ENCODE measurements at regions not wholly inside any gene's neighbourhood (a gene's known extent, or its start where the extent isn't known, plus 50 kb on each side); places are given as distances from the start of the nearest gene placed in this dataset.

GRCh38 chr3:144859161-144859560 lies 887.5 kb downstream of the DIPK2A start:
- dilution Hi-C loops (cut with MboI; ENCODE audit: extremely low pct_ligation_motif_present, low sequenced_read_pairs), result no loop called here
- FAIRE-seq (no peak), DNase-seq (ENCODE audit: low read depth, low spot score) (no peak)
- H3K27ac ChIP-seq (ENCODE audit: control insufficient read depth, insufficient read depth, low read length), result no peak overlapping the region
- no peaks in the 10 kb centered on the region for H3K27me3 ChIP-seq (ENCODE audit: control insufficient read depth, extremely low read depth, insufficient read depth, low read length)
- no peaks in the 10 kb centered on the region for H3K9me1 ChIP-seq (ENCODE audit: control insufficient read depth, extremely low read depth, insufficient read depth, low read length)
- no peaks in the 10 kb centered on the region for H3K9me3 ChIP-seq (ENCODE audit: control insufficient read depth, low read depth, low read length)
- TF ChIP-seq EZH2 (IDR thresholded peaks at IDR 0.05; ENCODE audit: low read length) (no peak), CTCF (optimal IDR thresholded peaks at IDR 0.05 in 1 of 3, IDR thresholded peaks at IDR 0.05 in 1 of 3, conservative IDR thresholded peaks at IDR 0.05 in 1 of 3; ENCODE audit: extremely low read depth in 1 of 3, insufficient read depth in 2 of 3, low read length in 3 of 3) (no peak)
- H3K4me2 ChIP-seq (ENCODE audit: control insufficient read depth, extremely low read depth, insufficient read depth, low read depth, low read length), result no peak overlapping the region
- no peaks in the 10 kb centered on the region for H3K4me1 ChIP-seq (ENCODE audit: control insufficient read depth, extremely low read depth, insufficient read depth, low read length)
- no peaks in the 10 kb centered on the region for H4K20me1 ChIP-seq (ENCODE audit: control insufficient read depth, extremely low read depth, insufficient read depth, low read length)
- H3K4me3 ChIP-seq (ENCODE audit: control insufficient read depth in 2 of 3, extremely low read depth in 1 of 3, insufficient read depth in 2 of 3, low read depth in 1 of 3, low read length in 3 of 3), result no peak overlapping the region
- no peak overlapping the region for H3K9ac ChIP-seq (ENCODE audit: control insufficient read depth, extremely low read depth, insufficient read depth, low read length)
- no peak overlapping the region for H2AFZ ChIP-seq (ENCODE audit: control insufficient read depth, low read length)
- H3K36me3 ChIP-seq (ENCODE audit: control insufficient read depth in 2 of 2, extremely low read depth in 1 of 2, insufficient read depth in 2 of 2, low read length in 2 of 2), result no peaks in the 10 kb centered on the region
- no peaks in the 10 kb centered on the region for H3K79me2 ChIP-seq (ENCODE audit: control insufficient read depth, insufficient read depth, low read length)

GRCh38 chr3:144864646-144865045 lies 893.0 kb downstream of the DIPK2A start:
- Histone ChIP-seq H3K9me3 (ENCODE audit: control insufficient read depth, low read depth, low read length) (no peaks in the 10 kb centered on the region), H3K4me1 (ENCODE audit: control insufficient read depth, extremely low read depth, insufficient read depth, low read length) (peaks cover 8% of the 10 kb centered on the region), H4K20me1 (ENCODE audit: control insufficient read depth, extremely low read depth, insufficient read depth, low read length) (no peaks in the 10 kb centered on the region), H3K27ac (ENCODE audit: control insufficient read depth, insufficient read depth, low read length) (no peak overlapping the region), H3K4me2 (ENCODE audit: control insufficient read depth, extremely low read depth, insufficient read depth, low read depth, low read length) (no peak overlapping the region), H3K36me3 (ENCODE audit: control insufficient read depth in 2 of 2, extremely low read depth in 1 of 2, insufficient read depth in 2 of 2, low read length in 2 of 2) (no peaks in the 10 kb centered on the region), H3K4me3 (ENCODE audit: control insufficient read depth in 2 of 3, extremely low read depth in 1 of 3, insufficient read depth in 2 of 3, low read depth in 1 of 3, low read length in 3 of 3) (no peak overlapping the region), H3K79me2 (ENCODE audit: control insufficient read depth, insufficient read depth, low read length) (no peaks in the 10 kb centered on the region), H3K9me1 (ENCODE audit: control insufficient read depth, extremely low read depth, insufficient read depth, low read length) (no peaks in the 10 kb centered on the region), H3K9ac (ENCODE audit: control insufficient read depth, extremely low read depth, insufficient read depth, low read length) (no peak overlapping the region), H3K27me3 (ENCODE audit: control insufficient read depth, extremely low read depth, insufficient read depth, low read length) (no peaks in the 10 kb centered on the region), H2AFZ (ENCODE audit: control insufficient read depth, low read length) (peak overlapping the region; percentile 26)
- dilution Hi-C loops (cut with MboI; ENCODE audit: extremely low pct_ligation_motif_present, low sequenced_read_pairs), result no loop called here
- FAIRE-seq (no peak), DNase-seq (ENCODE audit: low read depth, low spot score) (peak; percentile 44)
- no peak for TF ChIP-seq EZH2 (IDR thresholded peaks at IDR 0.05; ENCODE audit: low read length)
- no peak for TF ChIP-seq CTCF (optimal IDR thresholded peaks at IDR 0.05 in 1 of 3, IDR thresholded peaks at IDR 0.05 in 1 of 3, conservative IDR thresholded peaks at IDR 0.05 in 1 of 3; ENCODE audit: extremely low read depth in 1 of 3, insufficient read depth in 2 of 3, low read length in 3 of 3)
